ENCODE measurements at regions not wholly inside any gene's neighbourhood (a gene's known extent, or its start where the extent isn't known, plus 50 kb on each side); places are given as distances from the start of the nearest gene placed in this dataset.

GRCh38 chr3:132784502-132785025 is 62.4 kb upstream of the NPHP3 start:
- no peak overlapping the region for H2AFZ ChIP-seq (ENCODE audit: low read length)
- no peaks in the 10 kb centered on the region for H3K9me3 ChIP-seq (ENCODE audit: control insufficient read depth, insufficient read depth, low read depth, low read length)
- no peaks in the 10 kb centered on the region for H4K20me1 ChIP-seq (ENCODE audit: control insufficient read depth, extremely low read depth, insufficient read depth, low read length)
- no peaks in the 10 kb centered on the region for H3K36me3 ChIP-seq (ENCODE audit: control insufficient read depth, insufficient read depth, low read length)
- no peak for TF ChIP-seq CTCF (conservative IDR thresholded peaks at IDR 0.05 in 1 of 2, IDR thresholded peaks at IDR 0.05 in 1 of 2; ENCODE audit: low read depth in 1 of 2, low read length in 2 of 2)
- no peak for TF ChIP-seq EZH2 (IDR thresholded peaks at IDR 0.05; ENCODE audit: low read length, missing control alignments)
- H3K9ac ChIP-seq (ENCODE audit: insufficient read depth, low read length): no peak overlapping the region
- H3K27ac ChIP-seq (ENCODE audit: insufficient read depth, low read length): no peak overlapping the region
- H3K4me2 ChIP-seq (ENCODE audit: extremely low read depth, insufficient read depth, low read length): no peak overlapping the region
- H3K4me3 ChIP-seq (replicated peaks in 1 of 4; ENCODE audit: control extremely low read depth in 1 of 4, insufficient read depth in 1 of 4, low read depth in 3 of 4, low read length in 4 of 4): no peak overlapping the region
- H3K4me1 ChIP-seq (ENCODE audit: control insufficient read depth, extremely low read depth, insufficient read depth, low read length): no peaks in the 10 kb centered on the region
- peak; percentile 15 to 34 for DNase-seq (ENCODE audit: low read depth in 2 of 2)
- H3K79me2 ChIP-seq (ENCODE audit: control insufficient read depth, insufficient read depth, low read length): no peaks in the 10 kb centered on the region
- H3K27me3 ChIP-seq (ENCODE audit: control insufficient read depth, insufficient read depth, low read length): no peaks in the 10 kb centered on the region

GRCh38 chr3:132783152-132783551 is 60.9 kb upstream of the NPHP3 start:
- DNase-seq (ENCODE audit: low read depth in 2 of 2): peak in 1 of 2 donors; percentile 61
- H2AFZ ChIP-seq (ENCODE audit: low read length): no peak overlapping the region
- no peak overlapping the region for H3K9ac ChIP-seq (ENCODE audit: insufficient read depth, low read length)
- H3K4me1 ChIP-seq (ENCODE audit: control insufficient read depth, extremely low read depth, insufficient read depth, low read length): no peaks in the 10 kb centered on the region
- TF ChIP-seq CTCF (conservative IDR thresholded peaks at IDR 0.05 in 1 of 2, IDR thresholded peaks at IDR 0.05 in 1 of 2; ENCODE audit: low read depth in 1 of 2, low read length in 2 of 2) (no peak), EZH2 (IDR thresholded peaks at IDR 0.05; ENCODE audit: low read length, missing control alignments) (no peak)
- H3K4me3 ChIP-seq (replicated peaks in 1 of 4; ENCODE audit: control extremely low read depth in 1 of 4, insufficient read depth in 1 of 4, low read depth in 3 of 4, low read length in 4 of 4): no peak overlapping the region
- H3K27me3 ChIP-seq (ENCODE audit: control insufficient read depth, insufficient read depth, low read length): no peaks in the 10 kb centered on the region
- H3K27ac ChIP-seq (ENCODE audit: insufficient read depth, low read length): no peak overlapping the region
- no peaks in the 10 kb centered on the region for H4K20me1 ChIP-seq (ENCODE audit: control insufficient read depth, extremely low read depth, insufficient read depth, low read length)
- no peaks in the 10 kb centered on the region for H3K36me3 ChIP-seq (ENCODE audit: control insufficient read depth, insufficient read depth, low read length)
- no peaks in the 10 kb centered on the region for H3K9me3 ChIP-seq (ENCODE audit: control insufficient read depth, insufficient read depth, low read depth, low read length)
- no peaks in the 10 kb centered on the region for H3K79me2 ChIP-seq (ENCODE audit: control insufficient read depth, insufficient read depth, low read length)
- H3K4me2 ChIP-seq (ENCODE audit: extremely low read depth, insufficient read depth, low read length): no peak overlapping the region

GRCh38 chr3:132781922-132782321 is 59.7 kb upstream of the NPHP3 start:
- Histone ChIP-seq H3K9ac (ENCODE audit: insufficient read depth, low read length) (no peak overlapping the region), H2AFZ (ENCODE audit: low read length) (no peak overlapping the region), H4K20me1 (ENCODE audit: control insufficient read depth, extremely low read depth, insufficient read depth, low read length) (no peaks in the 10 kb centered on the region), H3K79me2 (ENCODE audit: control insufficient read depth, insufficient read depth, low read length) (no peaks in the 10 kb centered on the region), H3K4me1 (ENCODE audit: control insufficient read depth, extremely low read depth, insufficient read depth, low read length) (no peaks in the 10 kb centered on the region), H3K4me2 (ENCODE audit: extremely low read depth, insufficient read depth, low read length) (no peak overlapping the region), H3K27ac (ENCODE audit: insufficient read depth, low read length) (no peak overlapping the region), H3K4me3 (replicated peaks in 1 of 4; ENCODE audit: control extremely low read depth in 1 of 4, insufficient read depth in 1 of 4, low read depth in 3 of 4, low read length in 4 of 4) (no peak overlapping the region), H3K27me3 (ENCODE audit: control insufficient read depth, insufficient read depth, low read length) (no peaks in the 10 kb centered on the region), H3K36me3 (ENCODE audit: control insufficient read depth, insufficient read depth, low read length) (no peaks in the 10 kb centered on the region), H3K9me3 (ENCODE audit: control insufficient read depth, insufficient read depth, low read depth, low read length) (no peaks in the 10 kb centered on the region)
- DNase-seq (ENCODE audit: low read depth in 2 of 2): no peak
- TF ChIP-seq EZH2 (IDR thresholded peaks at IDR 0.05; ENCODE audit: low read length, missing control alignments) (no peak), CTCF (conservative IDR thresholded peaks at IDR 0.05 in 1 of 2, IDR thresholded peaks at IDR 0.05 in 1 of 2; ENCODE audit: low read depth in 1 of 2, low read length in 2 of 2) (no peak)

All from fibroblast of lung (primary cell).